HG02981 (cell line): ENCODE measurements at regions not wholly inside any gene's neighbourhood (a gene's known extent, or its start where the extent isn't known, plus 50 kb on each side); places are given as distances from the start of the nearest gene placed in this dataset.

Experiments used
- ATAC-seq: cut with Tn5 transposase; IDR thresholded peaks from one replicate; pipeline ENCODE4 v1.9.1; 2021; ENCODE audit warnings: mild to moderate bottlenecking, moderate library complexity; ENCODE audit not compliant: unreplicated experiment

DNA sequence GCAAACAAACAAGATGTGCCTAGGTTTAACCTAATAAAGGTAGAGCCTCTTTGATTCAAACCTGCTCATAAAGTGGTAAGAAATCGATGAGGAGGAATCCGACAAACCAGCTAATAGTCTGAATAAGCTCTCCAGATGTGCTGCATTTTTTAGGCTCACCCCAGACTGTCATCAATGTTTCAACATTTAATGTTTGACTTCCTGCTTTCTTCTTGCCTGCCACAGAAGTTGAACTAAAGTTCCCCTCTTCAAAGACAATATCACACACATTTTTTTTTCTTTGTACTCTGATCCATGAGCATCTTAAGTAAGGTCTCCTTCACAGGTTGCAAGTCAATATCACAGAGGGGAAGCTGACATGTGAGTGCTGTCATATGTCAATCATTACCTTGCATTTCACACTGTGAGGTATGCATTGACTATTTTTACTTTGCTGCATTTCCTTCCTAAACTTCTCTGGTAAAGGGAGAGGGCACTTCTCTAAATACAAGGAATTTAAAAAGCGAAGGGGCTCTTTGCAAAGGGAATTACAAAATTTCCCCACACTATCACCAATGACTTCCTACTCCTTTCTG, 172.3 kb upstream of the MCTP2 start:
- ATAC-seq: no peak

DNA sequence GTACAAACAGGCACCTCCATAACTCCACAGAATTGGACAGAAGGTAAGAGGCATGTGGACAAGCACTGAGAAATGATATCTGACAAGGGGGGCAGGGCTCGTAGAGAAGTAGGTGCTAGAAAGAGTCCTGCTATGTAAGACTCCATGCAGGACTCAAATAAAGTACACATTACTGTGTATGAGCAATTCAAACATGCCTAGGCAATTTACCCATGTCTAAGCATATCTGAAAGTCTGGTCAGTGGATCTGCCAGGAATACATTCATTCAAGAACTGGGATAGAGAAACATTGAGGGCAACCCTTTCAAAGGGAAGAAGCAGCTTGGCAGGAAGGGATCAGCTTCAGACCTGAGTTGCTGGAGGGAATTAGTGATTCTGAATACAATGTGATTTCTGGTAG, 174.1 kb upstream of the MCTP2 start:
- ATAC-seq: no peak

DNA sequence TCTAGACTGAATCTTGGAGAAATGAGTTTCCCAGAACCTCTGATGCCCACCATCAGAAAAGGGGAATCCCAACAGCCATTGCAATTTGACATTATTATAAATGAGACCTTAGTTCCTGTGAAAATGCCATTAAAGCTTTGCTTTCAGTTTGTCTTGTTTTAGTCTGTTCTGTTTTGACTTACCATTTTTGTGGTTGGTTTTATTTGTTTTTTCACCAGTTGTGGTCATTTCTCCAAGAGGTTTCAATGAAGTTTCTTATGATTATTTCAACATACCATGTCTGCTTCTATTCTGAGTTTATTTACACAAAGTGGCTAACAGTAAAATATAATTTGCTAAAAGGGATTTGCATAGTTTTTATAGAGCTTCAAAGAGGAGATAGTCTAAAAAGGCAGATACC, 175.0 kb upstream of the MCTP2 start:
- ATAC-seq: no peak

DNA sequence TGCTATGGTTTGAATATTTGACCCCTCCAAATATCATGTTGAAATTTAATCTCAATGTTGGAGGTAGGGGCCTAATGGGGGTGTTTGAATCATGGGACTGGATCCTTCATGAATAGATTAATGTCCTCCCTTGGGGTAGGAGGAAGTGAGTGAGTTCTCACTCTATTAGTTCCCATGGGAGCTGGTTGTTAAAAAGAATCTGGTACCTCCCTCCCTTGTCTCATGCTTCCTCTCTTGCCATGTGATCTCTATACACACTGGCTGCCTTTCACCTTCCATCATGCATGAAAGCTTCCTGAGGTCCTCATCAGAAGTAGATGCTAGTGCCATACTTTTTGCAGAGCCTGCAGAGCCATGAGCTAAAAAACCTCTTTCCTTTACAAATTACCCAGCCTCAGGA, 177.7 kb upstream of the MCTP2 start:
- ATAC-seq: no peak

DNA sequence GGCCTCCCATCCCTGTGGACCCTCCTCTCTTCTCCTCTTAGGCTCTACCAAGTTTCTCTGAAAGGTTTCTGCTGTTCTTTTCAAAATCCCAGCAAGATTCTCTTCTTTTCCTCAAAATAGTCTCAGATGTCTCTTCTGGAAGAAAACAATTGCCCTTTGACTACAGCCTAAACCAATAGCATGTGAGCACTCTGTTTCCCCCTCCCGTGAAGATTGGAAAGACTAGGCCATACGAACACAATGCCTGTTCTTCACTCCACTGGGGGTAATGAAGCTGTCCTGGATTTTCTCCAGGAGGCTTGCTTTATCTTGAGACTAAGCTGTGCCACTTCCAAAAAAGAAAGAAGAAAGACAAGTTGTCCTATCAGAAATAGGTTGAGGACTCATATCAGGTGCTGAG, 178.7 kb upstream of the MCTP2 start:
- no peak for ATAC-seq

DNA sequence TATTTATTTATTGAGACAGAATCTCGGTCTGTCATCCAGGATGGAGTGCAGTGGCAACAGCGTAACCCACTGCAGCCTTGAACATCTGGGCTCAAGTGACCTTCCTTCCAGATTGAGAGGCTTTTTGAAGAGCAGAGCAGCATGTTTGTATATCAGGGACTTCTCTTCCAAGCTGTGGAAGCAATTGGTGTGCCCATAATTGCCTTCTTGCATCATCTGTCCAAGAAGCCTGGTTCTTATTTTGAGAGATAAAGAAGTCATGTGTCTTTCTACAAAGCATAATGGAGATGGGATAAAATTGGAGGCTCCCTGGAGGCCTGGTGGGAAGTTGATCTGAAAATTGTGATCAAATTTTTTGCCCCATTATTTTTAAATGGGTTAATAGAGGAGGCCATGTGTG, 183.8 kb upstream of the MCTP2 start:
- ATAC-seq: no peak

DNA sequence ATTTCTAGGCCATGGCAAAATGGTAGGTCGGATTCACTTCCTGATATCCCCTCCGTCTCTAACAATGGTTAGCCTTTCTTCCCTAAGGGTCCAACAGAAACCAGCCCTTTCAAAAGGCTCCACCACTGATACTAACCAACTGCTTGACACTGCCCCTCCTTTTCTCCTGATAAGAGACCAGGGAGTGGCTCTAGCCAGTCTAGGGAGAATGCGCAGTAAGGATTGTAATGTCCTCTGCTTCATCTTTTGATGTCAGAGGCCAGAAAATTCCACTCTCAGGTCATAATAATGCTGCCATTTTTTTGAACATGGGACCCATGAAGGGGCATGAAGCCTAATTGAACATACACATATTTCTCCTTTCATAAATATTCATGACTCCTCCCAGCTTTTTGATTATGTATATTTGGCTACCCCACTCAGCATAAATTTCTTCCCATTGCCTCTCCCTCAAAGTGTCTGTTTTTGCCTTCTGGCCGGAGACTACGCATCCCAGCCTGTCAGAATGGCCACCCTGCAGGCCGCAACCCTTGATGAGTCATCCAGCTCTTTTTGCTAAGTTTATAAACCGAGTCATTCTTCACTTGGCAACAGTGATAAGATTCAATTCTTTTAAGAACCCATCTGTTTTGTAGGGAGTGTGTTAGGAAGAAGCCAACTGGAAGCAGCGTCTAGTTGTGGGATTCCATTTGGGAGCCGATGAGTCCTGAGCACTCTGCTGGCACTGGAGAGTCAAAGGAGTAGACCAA, 189.0 kb upstream of the MCTP2 start:
- ATAC-seq: no peak

DNA sequence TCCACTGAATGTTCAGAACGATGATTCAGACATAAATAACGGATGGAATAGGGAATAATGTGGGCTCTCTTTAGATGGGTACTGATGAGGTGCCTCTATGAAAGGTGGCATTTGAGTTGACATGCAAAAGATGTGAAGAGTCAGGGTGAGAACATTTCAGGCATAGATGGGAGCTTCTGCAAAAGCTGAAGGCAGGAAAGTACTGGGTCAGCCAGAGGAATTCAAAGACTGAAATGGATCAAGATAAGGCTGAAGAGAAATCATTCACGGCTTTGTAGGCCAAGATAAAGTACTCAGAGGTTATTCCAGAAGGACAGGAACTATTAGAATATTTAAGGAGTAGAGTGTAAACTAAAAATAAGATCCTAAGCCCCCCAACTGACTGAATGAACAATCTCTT, 189.6 kb upstream of the MCTP2 start:
- ATAC-seq: no peak

DNA sequence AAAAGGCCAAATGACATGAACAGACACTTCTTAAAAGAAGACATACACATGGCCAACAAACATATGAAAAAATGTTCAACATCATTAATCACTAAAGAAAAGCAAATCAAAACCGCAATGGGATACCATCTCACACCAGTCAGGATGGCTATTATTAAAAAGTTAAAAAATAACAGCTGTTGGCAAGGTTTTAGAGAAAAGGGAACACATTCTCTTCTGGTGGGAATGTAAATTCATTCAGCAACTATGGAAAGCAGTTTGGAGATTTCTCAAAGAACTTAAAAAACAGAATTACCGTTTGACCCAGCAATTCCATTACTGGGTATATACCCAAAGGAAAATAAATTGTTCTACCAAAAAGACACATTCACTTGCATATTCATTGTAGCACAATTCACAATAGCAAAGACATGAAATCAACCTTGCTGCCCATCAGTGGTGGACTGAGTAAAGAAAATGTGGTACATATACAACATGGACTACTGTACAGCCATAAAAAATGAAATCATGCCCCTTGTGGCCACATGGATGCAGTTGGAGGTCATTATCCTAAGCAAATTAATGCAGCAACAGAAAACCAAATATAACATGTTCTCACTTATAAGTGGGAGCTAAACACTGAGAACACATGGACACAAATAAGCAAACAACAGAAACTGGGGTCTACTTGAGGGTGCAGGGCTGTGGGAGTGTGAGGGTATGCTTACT, 190.7 kb upstream of the MCTP2 start:
- no peak for ATAC-seq

DNA sequence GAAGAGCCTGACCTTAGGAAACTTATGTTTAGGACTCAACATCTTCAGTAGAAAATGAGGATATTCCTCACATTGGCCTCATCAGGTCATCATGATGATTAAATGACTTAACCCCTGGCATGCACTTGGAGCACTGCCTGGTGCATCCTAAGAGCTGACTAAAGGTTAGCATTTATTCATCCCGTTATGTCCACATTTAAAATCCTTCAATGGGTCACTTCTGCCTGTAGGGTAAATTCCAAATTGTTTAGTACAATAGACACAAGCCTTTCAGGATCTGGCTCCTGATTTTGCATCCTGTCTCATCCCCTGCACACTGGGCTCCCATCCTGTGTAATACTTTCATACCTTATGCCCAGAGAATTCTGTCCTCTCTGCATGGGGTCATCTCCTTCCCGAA, 195.2 kb upstream of the MCTP2 start:
- ATAC-seq: no peak

DNA sequence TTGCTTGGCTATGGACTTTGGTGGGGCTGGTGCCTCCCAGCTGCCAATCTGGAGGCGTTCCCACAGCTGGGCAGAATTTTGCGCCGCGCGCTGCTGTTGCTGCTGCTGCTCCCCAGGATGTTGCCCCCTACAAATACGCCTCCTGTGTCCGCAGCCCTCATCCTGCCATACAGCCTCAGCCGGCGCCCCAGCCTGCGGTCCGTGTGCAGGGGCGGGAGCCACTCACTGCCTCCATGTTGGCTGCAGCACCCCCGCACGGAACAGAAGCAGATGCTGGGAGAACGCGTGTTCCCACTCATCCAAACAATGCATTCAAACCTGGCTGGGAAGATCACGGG, 197.7 kb upstream of the MCTP2 start:
- no peak for ATAC-seq

DNA sequence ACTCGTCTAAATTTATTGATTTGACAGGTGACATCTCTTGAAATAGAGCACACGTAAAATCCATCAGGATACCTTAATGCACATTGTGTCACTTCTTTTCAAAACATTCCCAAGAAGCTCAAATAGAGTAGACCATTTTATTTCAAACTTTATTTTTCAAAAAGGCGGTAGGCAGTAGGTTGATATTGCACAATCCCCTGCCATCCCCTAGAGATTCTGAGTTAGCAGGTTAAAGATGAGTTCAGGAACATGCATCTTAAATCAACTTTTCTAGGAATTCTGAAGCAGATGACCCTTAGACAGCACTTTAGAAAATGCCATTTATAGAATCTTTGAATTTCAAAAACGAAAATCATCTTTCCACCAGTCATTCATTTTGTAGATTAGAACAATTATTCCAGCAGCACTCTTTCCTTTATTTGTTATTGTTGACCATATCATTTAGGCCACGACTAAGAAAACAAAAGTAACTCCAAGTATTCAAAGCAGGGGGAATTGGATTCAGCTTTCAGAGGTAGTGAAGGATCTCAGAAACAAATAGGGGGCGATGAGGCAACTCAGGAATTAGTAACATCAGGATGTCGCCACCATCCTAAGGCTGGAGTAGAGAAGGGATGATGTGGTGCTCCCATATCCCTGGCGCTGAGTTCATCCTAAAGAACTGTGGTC, 198.2 kb upstream of the MCTP2 start:
- no peak for ATAC-seq

GRCh38 chr15:94032571-94032970, 198.8 kb upstream of the MCTP2 start:
- no peak for ATAC-seq

DNA sequence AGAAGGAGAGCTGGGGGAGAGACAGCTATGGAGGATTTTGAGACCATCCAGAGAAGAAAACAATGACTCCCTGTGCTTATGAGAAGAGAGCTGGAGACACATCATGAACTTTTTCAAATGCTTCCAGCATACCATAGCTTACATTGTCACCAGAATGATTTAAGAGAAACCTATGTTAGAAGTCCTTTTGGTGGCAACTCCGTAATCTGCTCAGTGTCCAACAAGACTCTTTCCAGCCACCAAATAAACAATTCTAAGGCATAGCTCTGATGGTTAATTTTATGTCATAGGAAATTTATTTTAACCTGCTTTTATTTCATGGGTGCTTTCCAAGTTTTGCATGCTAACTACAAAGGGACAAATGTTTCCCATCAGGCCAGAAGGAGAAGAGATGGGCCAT, 200.3 kb upstream of the MCTP2 start:
- ATAC-seq: no peak

GRCh38 chr15:94029495-94029894, 201.9 kb upstream of the MCTP2 start:
- ATAC-seq: no peak

DNA sequence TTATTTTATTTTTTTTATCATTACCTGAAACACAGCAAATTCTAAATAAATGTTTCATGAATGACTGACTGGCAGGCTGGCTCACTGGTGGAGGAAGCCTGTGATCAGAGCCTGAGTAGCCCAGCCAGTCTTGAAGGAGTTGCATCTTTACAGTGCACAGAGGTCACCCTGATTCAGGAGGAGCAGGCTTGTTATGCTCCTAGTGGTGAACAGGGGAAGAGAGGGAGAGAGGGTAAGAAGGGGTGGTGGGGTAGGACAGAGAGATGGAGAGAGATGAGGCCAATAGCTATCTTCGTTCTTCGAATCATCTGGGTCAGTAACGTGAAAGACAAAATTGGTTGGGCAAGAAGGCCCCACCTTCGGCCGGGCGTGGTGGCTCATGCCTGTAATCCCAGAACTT, 202.6 kb upstream of the MCTP2 start:
- ATAC-seq: no peak

DNA sequence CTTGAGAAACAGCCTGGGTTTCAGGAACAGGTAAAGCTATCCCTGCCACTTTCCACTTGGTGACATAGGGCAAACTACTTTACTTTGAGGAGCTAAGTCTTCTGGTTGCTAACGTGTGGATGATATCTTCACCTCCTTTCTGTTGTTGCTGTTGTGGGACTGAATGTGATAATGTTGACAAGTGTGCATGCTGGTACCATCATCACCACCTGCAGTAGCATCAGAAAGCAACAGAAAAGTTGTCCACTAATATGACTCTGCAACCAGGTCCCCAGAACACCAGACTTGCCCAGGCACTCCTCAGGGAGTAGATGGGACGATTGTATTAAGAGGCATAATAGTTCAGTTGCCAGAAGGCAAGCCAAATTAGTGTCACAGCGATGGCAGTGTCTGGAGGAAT, 203.2 kb upstream of the MCTP2 start:
- ATAC-seq: no peak

DNA sequence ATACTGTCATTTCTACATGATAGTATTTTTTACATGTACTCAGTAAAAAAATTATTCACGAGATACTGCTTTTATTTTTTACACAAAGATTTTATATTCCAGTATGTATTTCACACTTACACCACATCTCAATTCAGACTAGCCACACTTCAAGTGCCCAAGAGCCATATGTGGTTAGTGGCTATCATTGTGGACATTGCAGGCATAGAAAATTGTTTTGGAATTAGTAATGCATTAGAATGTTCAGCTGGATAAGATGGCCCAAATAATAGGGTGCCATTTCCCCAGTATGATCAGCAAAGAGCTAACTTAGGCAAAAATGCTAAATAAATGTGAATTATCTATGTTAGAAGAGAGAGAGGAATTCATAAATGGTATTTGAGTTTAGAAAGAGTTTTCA, 203.8 kb upstream of the MCTP2 start:
- ATAC-seq: no peak

DNA sequence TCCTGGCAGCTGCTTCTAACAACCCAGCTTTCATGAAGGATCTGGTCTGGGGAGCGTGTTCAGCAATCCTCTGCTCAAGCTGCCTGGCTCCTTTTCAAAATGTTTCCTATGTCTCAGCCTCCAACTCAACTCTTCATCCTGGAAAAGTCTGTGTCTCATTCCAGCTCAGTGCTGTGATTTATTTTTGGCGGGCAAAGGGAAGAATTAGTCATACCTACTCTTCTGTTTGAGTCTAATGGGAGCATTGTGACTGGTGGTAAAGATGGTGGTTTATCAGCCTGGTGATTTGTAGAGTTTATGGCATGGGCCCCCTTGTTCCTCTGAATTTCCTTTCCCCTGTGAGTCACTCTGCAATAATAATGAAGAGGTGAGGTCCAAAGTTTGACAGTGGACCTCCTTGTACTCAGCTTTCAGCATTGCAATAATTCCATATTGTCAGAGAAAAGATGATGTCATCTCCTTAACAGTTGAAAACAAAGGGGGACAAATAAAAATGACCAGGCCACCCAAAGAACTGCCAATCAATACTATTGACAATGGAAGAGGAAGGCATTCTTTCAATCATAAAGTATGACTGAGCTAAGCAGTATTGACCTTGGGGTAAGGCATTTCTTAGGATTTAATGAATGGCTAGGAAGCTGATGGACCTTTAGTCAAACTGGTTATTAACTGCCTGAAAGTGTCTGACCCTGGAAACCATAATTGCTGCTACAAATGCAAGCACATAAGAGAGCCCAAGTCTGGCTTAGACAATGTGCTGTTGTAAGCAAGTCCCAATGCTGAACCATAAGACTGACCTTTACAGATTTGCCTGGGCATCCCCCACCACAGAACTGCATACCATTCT, 204.7 kb upstream of the MCTP2 start:
- ATAC-seq: no peak

- no peak for ATAC-seq
Measured at GRCh38 chr15:94023531-94023930, 207.8 kb upstream of the MCTP2 start.
